HG03571 (cell line): ENCODE measurements at regions not wholly inside any gene's neighbourhood (a gene's known extent, or its start where the extent isn't known, plus 50 kb on each side); places are given as distances from the start of the nearest gene placed in this dataset.
"Not testable (repeated sequence)": the region's sequence is repeated elsewhere in the genome, so short reads cannot be mapped to it uniquely, and the experiment has no call there.

Source experiments
- ATAC-seq: cut with Tn5 transposase; IDR thresholded peaks from one replicate; pipeline ENCODE4 v1.9.1; 2021; ENCODE audit not compliant: unreplicated experiment

DNA sequence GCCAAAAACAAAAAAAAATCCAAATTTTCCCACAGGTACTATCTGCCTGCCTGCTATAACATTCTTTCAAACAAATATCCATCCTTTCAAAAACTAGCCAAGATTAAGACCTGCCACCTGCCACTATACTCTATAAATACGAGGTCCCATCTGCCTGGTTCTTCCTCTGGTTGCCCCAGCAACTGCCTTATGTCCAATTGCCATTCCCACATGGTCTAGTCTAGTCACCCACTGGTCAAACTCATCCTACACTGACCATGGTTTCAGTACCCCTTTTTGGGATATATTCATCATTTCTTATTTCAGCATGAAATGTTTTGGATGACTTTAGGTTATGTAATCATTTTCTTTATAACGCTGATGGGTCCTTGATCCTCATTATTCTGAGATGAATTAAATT is 95.1 kb upstream of the CCNG1 start:
- no peak for ATAC-seq

DNA sequence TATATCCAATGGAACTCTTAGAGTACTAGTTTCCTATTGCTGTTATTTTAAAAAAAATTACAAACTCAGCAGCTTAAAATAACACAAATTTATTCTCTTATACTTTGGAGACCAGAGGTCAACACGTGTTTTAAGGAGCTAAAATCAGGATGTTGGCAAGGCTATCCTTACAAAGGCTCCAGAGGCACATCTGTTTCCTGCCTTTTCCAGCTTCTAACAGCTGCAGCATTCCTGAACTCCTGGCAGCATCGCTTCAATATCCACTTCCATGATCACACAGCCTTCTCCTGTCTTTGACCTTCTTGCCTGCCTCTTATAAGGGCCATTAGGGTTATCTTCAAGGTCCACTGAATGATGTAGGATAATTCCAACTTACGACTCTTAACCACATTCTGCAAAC is 92.2 kb upstream of the CCNG1 start:
- no peak for ATAC-seq

DNA sequence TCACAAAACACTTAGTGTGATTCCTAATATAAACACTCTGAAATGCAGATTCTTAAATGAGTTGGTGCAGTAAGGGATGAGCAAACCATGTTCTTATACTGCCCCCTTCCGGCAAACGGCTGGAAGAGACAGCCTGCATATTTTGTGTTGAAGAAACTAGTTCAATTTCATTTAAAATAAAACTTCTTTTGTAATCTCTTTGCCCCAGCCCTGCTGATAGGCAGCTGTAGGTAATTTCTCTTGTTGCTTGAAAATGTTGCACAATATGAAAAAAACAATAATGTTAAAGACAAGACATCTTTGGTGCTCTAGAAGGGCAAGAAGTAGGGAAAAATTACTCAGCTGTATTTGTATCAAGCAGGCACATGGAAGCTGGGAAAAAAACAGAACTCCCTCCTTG is 89.7 kb upstream of the CCNG1 start:
- no peak for ATAC-seq

DNA sequence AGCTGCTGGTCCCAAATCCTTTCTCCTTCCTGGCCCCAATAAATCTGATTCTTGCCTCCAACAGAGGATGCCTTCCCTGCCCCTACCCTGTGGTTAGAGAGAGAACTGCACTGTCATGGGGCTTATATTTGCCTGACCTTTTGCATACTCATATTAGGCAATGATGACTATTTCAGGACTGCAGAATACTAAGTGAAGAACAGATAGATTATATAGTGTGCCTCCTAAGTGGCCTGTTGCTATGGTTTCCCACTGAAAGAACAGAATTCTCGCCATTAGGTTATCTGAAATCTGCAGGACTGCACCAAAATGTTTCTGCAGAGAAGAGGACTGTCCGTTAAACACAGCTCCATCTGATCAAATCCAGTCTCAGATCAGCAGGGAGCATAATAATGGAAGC is 87.3 kb upstream of the CCNG1 start:
- ATAC-seq: no peak

DNA sequence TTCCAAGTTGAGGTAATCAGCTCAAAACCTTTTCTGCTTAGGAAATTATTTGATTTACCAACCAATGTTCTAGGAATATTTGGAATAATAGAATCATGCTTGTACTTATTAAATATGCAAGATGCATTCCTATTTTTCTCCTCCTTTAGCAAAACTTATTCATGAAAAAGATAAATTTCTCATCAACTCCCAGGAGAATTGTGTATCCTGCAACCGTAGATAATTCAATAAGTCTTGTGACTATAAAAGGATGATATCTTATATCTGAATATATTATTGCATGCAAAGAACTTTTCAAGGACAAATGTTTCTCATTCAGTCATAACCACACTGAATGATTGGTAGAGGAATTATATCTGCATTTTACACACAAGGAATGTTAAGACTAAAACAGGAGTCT is 84.9 kb upstream of the CCNG1 start:
- ATAC-seq: no peak

DNA sequence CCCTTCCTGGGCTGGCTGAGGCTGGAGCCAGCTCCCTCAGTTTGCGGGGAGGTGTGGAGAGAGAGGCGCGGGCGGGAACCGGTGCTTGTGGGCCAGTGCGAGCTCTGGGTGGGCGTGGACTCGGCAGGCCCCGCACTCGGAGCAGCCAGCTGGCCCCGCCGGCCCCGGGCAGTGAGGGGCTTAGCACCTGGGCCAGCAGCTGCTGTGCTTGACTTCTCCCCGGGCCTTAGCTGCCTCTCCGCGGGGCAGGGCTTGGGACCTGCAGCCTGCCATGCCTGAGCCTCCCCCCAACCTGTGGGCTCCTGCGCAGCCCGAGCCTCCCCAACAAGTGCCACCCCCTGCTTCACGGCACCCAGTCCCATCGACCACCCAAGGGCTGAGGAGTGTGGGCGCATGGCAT is 81.6 kb upstream of the CCNG1 start:
- ATAC-seq: not testable (repeated sequence)

DNA sequence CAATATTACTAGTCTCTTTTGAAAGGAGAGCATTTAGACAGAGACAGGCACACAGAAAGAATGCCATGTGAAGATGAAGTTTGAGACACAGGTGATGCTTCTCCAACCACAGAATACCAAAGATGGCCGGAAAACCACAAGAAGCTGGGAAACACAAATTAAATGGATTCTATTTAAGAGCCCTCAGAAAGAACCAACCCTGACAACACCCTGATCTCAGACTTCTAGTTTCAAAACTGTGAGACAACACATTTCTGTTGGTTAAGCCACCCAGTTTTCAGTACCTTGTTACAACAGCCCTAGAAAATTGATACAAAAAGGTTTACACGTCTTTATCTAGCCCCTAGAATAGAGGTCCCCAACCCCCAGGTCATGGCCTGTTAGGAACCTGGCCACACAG is 79.8 kb upstream of the CCNG1 start:
- ATAC-seq: no peak

DNA sequence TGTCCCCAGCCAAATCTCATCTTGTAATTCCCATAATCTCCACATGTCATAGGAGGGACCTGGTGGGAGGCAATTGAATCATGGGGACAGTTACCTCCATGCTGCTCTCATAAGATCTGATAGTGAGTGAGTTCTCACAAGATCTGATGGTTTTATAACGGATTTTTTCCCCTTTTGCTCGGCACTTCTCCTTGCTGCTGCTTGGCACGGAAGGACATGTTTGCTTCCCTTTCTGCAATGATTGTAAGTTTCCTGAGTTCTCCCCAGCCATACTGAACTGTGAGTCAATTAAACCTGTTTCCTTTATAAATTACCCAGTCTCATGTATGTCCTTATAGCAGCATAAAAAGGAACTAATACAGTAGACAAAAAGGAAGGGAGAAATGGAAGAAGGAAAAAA is 76.7 kb upstream of the CCNG1 start:
- no peak for ATAC-seq

DNA sequence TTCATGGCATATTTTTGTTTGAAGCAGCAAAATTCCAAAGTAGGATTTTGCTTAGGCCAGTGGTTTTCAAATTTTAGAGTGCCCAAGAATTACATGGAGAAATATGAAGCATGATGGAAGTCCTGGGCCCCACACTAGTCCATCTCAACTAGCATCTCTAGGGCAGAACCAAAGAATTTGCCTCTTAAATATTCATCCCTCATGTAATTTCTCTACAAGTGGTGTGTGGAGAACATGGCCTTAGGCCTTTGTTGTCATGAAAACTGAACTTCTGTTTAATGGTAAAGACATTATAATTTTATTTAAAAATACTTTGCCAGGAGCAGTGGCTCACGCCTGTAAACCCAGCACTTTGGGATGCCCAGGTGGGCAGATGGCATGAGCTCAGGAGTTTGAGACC is 75.9 kb upstream of the CCNG1 start:
- ATAC-seq: no peak

DNA sequence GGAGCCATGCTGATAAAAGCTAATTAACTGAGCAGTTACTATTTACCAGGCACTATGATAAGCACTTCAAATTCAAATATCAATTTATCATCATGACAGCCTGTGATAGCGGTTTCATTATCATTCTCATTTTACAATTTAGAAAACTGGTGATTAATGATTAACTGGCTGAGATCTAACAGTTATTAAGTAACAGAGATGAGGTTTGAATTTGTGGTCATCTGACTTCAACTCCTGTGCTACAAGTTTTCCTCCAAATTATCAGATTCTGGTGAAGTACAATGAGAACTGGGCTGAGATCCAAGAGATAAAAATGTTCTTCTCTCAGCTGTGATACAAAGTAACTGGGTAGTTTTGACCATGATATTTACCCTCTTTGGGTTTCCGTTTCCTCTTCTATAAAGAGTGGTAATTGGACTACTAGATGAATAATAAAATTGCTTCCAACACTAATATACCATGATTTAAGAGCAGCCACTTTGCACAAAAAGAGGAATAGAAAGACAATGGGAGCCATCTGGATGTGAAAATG is 74.5 kb upstream of the CCNG1 start:
- ATAC-seq: no peak

DNA sequence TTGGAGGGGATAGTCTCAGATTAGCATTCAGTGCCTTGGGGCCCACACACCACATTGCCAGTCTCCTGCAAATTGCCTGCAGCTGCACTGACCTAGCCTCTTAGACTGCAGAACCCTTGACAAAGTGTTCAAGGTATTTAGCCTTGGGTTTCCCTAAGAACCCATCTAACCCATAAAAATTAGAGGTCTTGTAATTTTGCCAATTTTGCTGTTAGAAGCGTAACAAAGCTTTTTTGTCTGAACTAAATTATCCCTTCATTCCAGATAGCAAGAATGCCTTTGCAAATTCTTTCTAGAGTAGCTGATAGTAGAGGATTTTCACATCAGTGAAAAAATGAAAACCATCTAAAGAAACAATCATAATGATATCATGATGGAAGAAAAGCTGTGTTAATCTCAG is 74.0 kb upstream of the CCNG1 start:
- no peak for ATAC-seq

DNA sequence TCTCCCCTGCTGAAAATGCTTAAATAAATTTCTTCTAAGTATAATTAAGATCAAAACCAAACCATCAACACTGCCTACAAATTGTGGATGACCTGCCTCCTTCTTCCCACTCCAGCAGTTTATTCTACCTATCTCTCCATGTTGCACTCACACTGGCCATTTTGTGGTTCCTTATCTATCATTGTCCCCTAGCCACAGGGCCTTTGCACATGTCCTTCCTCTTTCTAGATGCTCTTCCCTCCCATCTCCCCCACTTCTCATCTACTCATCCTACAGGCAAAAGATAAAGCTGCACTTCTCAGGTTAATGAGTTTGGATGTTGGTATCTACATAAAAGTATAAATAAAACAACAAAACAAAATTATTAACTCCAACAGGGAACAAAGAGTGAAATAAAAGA is 70.6 kb upstream of the CCNG1 start:
- no peak for ATAC-seq

DNA sequence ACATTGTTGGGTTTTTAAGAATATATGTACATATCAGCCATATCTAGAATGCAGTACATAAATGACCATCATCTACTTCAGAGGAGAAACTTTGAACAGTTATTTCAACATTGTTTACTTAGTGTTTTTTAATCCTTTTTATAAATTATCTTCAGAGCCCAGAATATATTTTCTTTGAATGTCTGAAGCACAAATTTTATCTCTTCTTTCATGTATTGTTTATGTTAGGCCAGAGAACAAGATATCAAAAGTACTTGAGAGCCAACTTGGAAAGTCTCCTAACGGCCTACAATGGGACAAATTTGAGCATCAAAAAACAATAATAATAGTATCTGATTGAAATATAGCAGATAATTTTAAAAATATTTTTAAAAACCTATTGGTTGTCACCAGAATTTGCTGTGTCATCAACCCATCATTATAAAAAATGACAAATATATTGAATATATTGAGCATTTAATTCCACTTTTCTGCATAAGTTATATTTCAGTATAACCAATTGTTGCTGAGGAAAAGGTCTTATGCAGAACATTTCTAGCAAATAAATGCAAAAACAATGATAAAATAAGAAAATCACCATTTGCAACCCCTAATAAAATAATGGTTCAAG is 67.5 kb upstream of the CCNG1 start:
- no peak for ATAC-seq

DNA sequence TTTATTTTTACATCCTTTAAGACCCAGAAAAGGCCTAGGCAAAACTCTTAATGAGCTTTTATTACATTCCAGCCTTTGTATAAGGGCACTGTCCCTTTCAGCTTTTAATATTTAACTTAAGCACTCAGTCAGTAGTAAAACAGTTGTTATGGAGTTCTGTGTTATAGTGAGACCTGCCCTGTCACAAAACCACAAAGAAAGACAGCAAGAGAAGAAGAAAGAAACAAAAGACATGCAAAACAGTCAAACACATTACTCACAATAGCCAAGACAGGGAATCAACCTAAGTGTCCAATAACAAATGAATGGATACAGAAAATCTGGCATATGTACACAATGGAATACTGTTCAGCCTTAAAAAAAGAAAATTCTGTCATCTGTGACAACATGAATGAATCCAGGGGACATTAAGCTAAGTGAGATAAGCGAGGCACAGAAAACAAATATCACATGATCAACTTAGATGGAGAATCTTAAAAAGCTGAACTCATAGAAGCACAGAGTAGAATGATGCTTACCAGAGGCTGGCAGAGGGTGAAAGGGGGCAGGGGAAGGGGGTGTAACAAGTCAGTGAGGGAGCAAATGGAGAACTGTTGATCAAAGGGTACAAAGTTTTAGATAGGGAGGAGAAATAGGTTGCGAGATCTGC is 63.8 kb upstream of the CCNG1 start:
- no peak for ATAC-seq

DNA sequence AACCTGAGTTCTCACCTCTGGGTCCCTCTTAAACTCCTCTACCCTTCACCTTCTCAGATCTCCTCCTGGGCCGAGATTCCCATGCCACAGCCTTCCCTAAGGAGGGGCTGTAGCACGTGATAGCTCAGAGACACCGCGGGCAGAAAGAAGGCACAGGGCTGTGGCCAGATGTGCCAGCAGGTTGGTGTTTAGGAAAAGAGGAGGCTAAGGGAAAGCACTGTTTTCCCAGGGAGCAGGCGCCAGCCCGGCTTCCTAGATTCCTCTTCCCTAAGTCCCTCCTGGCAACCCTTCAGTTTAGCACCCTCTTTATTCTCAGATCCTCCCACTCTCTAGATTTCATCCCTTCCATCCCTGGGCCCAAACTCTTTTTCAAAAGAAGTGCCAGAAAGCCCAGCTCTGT is 59.4 kb upstream of the CCNG1 start:
- no peak for ATAC-seq

DNA sequence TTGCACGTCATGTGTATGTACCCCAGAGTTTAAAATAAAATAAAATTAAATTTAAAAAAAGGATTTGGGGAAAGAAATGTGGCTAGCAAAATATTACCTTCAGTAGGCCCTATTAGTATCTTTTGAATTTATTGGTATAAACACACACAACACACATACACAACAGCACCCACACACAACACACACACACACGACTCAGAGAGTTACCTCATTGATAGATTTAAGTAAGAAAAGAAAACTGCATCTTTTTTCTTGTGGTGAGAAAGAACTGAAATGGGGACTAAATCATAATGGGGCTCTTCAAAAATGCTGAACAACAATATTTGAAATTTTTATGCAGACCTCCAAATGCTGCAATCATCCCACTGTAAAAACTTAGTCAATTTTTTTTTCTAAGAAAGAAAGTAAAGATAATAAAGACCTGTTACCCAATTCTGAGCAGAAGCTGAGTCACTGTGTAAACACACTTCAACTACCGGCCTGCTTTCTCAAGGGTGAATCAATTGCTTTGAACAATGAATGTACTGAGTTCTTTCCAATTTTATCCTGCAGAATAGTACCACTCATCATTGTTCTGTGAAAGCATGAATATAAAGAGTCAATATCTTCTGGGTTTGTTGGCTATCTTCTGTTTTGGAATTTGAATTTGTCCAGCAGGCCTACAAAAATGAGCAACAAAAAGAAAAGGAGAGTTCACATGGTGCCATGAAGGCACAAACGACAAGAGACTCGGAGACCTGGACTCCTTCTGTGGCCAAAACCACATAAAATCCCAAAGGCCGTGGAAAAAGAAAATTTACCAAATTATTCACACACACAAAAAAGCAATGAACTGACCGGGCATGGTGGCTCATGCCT is 57.9 kb upstream of the CCNG1 start:
- ATAC-seq: no peak

DNA sequence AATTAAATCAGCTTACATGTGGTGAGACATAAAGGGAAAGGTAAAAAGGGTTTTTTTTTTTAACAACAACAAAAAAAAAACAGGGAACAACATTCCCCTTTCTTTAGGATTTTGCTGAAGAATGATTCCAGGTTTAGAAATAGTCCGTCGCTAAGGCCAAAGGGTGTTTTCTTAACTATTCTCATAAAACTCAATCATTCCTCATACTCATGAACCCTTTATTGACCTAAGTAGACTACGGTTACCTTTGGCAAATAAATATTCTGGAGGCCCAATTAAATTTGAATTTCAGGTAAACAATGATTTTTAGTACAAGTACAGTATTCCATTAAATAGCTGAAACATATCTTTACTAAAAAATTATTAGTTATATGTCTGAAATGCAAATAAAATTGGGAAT is 55.6 kb upstream of the CCNG1 start:
- no peak for ATAC-seq

DNA sequence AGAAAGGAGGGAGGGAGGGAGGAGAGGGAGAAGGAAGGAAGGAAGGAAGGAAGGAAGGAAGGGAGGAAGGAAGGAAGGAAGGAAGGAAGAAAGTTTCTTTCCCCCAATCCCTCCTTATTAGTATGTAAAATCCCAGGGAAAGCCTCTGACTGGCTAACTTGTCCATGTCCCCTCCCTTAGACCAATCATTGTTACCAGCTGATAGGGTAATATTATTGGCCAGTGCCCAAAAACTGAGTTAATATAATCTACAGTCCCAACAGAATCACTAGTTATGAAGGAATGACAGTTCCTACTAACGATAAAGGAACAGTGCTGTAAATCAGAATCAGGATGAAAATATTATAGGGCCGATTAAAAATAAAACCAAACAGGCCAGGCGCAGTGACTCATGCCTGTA is 53.6 kb upstream of the CCNG1 start:
- no peak for ATAC-seq

DNA sequence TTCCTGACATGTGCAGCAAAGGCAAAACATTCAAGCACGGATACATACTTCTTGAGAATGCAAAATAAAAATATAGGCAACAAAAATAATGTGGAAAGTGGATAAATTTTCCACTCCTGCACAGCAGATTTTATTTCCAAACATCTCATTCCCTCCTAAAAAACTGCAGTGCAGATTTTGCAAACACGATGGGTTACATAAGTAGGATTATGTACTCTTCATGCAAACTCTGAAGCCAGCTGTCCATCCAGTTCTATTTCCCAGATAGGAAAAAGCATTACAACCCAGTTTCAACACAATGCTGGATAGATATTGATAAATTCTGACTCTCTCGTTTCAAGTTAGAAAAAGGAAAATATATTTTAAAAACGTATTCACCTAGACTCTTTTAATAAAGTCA is 52.7 kb upstream of the CCNG1 start:
- no peak for ATAC-seq

DNA sequence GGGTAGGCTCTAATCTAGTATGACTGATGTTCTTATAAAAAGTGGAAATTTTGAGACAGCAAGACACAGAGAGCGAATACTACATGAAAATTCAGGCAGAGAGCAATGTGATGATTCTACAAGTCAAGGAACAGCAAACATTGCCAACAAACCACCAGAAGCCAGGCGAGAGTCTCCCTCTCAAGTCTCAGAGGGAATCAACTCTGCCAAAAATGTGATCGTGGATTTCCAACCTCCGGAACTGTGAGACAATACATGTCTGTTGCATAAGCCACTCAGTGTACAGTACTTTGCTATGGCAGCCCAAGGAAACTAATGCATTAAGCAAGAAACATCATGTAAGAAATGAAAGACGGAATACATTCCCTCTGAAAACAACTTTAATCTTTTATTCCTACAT is 52.1 kb upstream of the CCNG1 start:
- ATAC-seq: no peak

DNA sequence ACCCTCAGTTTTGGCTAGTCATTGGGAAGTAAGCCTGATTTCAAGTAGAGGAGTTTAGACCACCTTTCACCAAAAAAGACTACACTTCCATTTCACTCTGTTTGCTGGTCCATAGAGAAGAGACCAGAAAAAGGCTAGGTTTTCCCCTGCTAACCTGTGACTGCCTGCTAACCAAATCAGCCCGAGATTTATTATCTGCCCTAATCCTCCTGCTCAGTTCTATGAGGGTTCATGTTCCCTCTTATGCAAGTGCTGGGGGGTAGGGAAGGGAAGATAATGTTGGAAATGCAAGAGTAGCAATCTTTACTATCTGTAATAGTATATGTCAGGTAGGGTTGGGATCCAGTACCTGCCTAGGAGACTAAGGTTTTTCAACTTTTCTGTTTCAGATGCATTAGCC is 51.6 kb upstream of the CCNG1 start:
- no peak for ATAC-seq

DNA sequence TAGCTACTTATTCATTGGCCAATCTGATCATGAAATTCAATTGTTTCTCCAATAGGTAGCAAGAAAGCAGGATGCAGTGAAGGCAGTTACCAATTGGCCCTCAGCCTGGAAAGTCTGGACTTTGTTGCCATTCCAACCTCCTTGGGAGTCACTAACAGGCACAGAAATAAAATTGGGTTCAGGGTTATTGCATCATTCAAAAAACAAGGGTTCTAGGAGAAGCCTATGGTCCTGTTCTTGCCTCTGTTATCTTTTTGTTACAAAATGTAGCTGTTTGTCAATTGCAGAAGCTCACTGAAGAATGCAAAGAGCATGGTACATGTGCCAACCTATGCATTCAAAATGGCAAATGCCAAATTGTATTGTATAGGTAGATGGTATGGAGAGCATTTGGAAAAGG is 51.0 kb upstream of the CCNG1 start:
- ATAC-seq: no peak
